Trophoblast cell (in vitro differentiated cells and primary cell): ENCODE measurements at regions not wholly inside any gene's neighbourhood (a gene's known extent, or its start where the extent isn't known, plus 50 kb on each side); places are given as distances from the start of the nearest gene placed in this dataset.
"Not testable (repeated sequence)": the region's sequence is repeated elsewhere in the genome, so short reads cannot be mapped to it uniquely, and the experiment has no call there.

Source experiments
- DNase-seq, 2 donors: peaks; one replicate each; pipeline ENCODE4 v3.0.0-alpha.2; 2016
- H2AFZ ChIP-seq: 2 replicates; pipeline ENCODE4 v1.6.1; 2013; ENCODE audit warnings: low read length, moderate library complexity, mild to moderate bottlenecking; ENCODE audit not compliant: insufficient read depth, poor library complexity
- H2AK5ac ChIP-seq: 2 replicates; pipeline ENCODE4 v1.6.1; 2013; ENCODE audit warnings: mild to moderate bottlenecking, low read length
- H2BK120ac ChIP-seq: 2 replicates; pipeline ENCODE4 v1.6.1; 2013; ENCODE audit warnings: low read length, mild to moderate bottlenecking, moderate library complexity; ENCODE audit not compliant: insufficient read depth, poor library complexity
- H2BK12ac ChIP-seq: 2 replicates; pipeline ENCODE4 v1.6.1; 2013; ENCODE audit warnings: mild to moderate bottlenecking, low read length, moderate library complexity
- H2BK5ac ChIP-seq: 2 replicates; pipeline ENCODE4 v1.6.1; 2013; ENCODE audit warnings: low read length, low read depth, moderate library complexity, mild to moderate bottlenecking; ENCODE audit not compliant: poor library complexity
- H3K14ac ChIP-seq: 2 replicates; pipeline ENCODE4 v1.6.1; 2013; ENCODE audit warnings: mild to moderate bottlenecking, low read length
- H3K18ac ChIP-seq: 2 replicates; pipeline ENCODE4 v1.6.1; 2013; ENCODE audit warnings: mild to moderate bottlenecking, low read length
- H3K23ac ChIP-seq: 2 replicates; pipeline ENCODE4 v1.6.1; 2013; ENCODE audit warnings: low read length
- H3K27ac ChIP-seq: 2 replicates; pipeline ENCODE4 v1.5.1; 2013; ENCODE audit warnings: low read depth, mild to moderate bottlenecking, inconsistent platforms, low read length, moderate library complexity
- H3K27me3 ChIP-seq: 2 replicates; pipeline ENCODE4 v1.6.1; 2013; ENCODE audit warnings: inconsistent platforms, mild to moderate bottlenecking, low read length, moderate library complexity; ENCODE audit not compliant: insufficient read depth
- H3K36me3 ChIP-seq, 2 experiments: 1 replicate in 1 of 2; 2 replicates in 1 of 2; pipeline ENCODE4 v1.6.1; 2013; ENCODE audit warnings: low read length in 2 of 2, mild to moderate bottlenecking in 2 of 2, moderate library complexity in 1 of 2; ENCODE audit not compliant: insufficient read depth in 2 of 2, control insufficient read depth in 1 of 2
- H3K4ac ChIP-seq: 2 replicates; pipeline ENCODE4 v1.6.1; 2013; ENCODE audit warnings: low read depth, mild to moderate bottlenecking, low read length, moderate library complexity
- H3K4me1 ChIP-seq, 2 experiments: 1 replicate in 1 of 2; 2 replicates in 1 of 2; pipeline ENCODE4 v1.6.1; 2013; ENCODE audit warnings: low read length in 2 of 2, mild to moderate bottlenecking in 2 of 2, moderate library complexity in 1 of 2; ENCODE audit not compliant: insufficient read depth in 2 of 2, control insufficient read depth in 1 of 2
- H3K4me2 ChIP-seq: 2 replicates; pipeline ENCODE4 v1.6.1; 2013; ENCODE audit warnings: inconsistent platforms, mild to moderate bottlenecking, low read length, moderate library complexity
- H3K4me3 ChIP-seq: 2 replicates; pipeline ENCODE4 v1.5.1; 2013; ENCODE audit warnings: mild to moderate bottlenecking, low read depth, low read length, inconsistent platforms
- H3K79me1 ChIP-seq: one replicate; pipeline ENCODE4 v1.6.1; 2013; ENCODE audit warnings: low read length
- H3K79me2 ChIP-seq: 2 replicates; pipeline ENCODE4 v1.6.1; 2013; ENCODE audit warnings: low read length, mild to moderate bottlenecking; ENCODE audit not compliant: control insufficient read depth, insufficient read depth, poor library complexity
- H3K9ac ChIP-seq: 2 replicates; pipeline ENCODE4 v1.6.1; 2013; ENCODE audit warnings: mild to moderate bottlenecking, low read length
- H3K9me3 ChIP-seq: 2 replicates; pipeline ENCODE4 v1.6.1; 2013; ENCODE audit warnings: low read depth, mild to moderate bottlenecking, control low read depth, inconsistent platforms, low read length; ENCODE audit not compliant: insufficient read depth
- H4K12ac ChIP-seq: 2 replicates; pipeline ENCODE4 v1.6.1; 2013; ENCODE audit warnings: low read depth, mild to moderate bottlenecking, low read length, moderate library complexity
- H4K8ac ChIP-seq: 2 replicates; pipeline ENCODE4 v1.6.1; 2013; ENCODE audit warnings: low read depth, mild to moderate bottlenecking, low read length, moderate library complexity
- H4K91ac ChIP-seq: one replicate; pipeline ENCODE4 v1.6.1; 2013; ENCODE audit warnings: low read depth, mild to moderate bottlenecking, low read length, moderate library complexity
- WGBS: extraction: QIAGEN DNeasy Blood & Tissue Kit; methylation state at CpG from one replicate; pipeline ENCODE4 v1.1.7; 2013; ENCODE audit warnings: missing lambda C conversion rate; ENCODE audit not compliant: insufficient read length, insufficient coverage; ENCODE audit errors: extremely low coverage; 5-methylcytosine and 5-hydroxymethylcytosine counted together

DNA sequence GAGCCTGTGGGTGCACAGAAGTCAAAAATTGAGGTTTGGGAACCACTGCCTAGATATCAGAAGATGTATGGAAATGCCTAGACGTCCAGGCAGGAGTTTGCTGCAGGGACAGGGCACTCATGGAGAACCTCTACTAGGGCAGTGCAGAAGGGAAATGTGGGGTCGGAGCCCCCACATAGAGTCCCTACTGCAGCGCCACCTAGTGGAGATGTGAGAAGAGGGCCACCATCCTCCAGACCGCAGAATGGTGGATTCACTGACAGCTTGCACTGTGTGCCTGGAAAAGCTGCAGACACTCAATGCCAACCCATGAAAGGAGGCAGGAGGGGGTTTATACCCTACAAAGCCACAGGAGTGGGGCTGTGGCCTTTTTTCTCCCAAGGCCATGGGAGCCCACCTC is 159.0 kb upstream of the ROPN1B start:
- H3K4me1 ChIP-seq, H3K79me1 ChIP-seq, H4K91ac ChIP-seq, H2BK12ac ChIP-seq, H2AK5ac ChIP-seq, H3K18ac ChIP-seq, H3K9me3 ChIP-seq, H4K8ac ChIP-seq, H2BK120ac ChIP-seq, H3K27ac ChIP-seq, DNase-seq, H3K4me2 ChIP-seq, H3K4me3 ChIP-seq, H3K23ac ChIP-seq, H3K36me3 ChIP-seq, H3K14ac ChIP-seq, H3K79me2 ChIP-seq, H2BK5ac ChIP-seq, H3K9ac ChIP-seq, H3K4ac ChIP-seq, H2AFZ ChIP-seq, H3K27me3 ChIP-seq, H4K12ac ChIP-seq: not testable (repeated sequence)
- WGBS, result no CpG with 5 or more reads among the region's 4 CpGs

DNA sequence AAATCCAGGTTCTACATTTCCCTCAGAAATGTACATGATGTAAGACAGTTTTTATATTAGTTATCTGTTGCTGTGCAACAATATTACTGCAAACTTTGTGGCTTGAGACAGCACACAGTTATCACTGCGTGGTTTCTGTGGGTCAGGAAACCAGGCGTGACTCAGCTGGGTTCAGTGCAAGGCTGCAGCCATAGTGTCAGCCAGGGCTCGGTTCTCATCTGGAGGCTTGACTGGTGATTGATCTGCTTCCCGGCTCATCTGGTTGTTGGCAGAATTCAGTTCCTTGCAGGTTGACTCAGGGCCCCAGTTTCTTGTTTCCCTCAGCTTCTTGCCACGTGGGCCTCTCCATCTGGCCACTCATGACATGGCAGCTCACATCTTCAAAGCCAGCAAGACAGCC is 146.8 kb upstream of the ROPN1B start:
- not testable (repeated sequence) for H3K79me1 ChIP-seq

DNA sequence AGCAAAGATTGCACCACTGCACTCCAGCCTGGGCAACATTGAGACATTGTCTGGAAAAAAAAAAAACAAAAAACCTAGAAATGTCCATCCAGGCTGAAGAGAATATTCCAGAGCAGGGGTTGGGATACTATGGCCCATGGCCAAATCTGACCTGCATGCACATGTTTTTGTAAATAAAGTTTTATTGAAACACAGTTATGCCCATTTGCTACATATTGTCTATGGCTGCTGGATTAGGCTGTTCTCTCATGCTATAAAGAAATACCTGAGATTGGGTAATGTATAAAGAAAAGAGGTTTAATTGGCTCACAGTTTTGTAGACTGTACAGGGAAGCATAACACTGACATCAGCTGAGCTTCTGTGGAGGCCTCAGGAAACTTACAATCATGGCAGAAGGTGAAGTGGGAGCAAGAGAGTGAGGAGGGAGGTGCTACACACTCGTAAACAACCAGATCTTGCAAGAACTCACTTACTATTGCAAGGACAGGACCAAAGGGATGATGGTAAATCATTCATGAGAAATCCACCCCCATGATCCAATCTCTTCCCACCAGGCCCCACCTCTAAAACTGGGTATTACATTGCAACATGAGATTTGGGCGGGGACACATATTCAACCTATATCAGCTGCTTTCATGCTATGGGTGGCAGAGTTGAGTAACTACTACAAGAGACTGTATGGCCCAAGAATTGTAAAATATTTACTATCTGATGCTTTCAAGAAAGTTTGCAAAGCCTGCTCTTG is 137.8 kb upstream of the ROPN1B start:
- H3K9me3 ChIP-seq, H3K23ac ChIP-seq, H3K4me3 ChIP-seq, H3K79me1 ChIP-seq, H2BK12ac ChIP-seq, H3K36me3 ChIP-seq, H4K12ac ChIP-seq, H3K79me2 ChIP-seq, H3K4me1 ChIP-seq, H2BK5ac ChIP-seq, H2BK120ac ChIP-seq, H4K8ac ChIP-seq, H3K14ac ChIP-seq, H2AFZ ChIP-seq, DNase-seq, H3K18ac ChIP-seq, H3K9ac ChIP-seq, H3K4me2 ChIP-seq, H4K91ac ChIP-seq, H3K27ac ChIP-seq, H3K4ac ChIP-seq, H3K27me3 ChIP-seq, H2AK5ac ChIP-seq: not testable (repeated sequence)
- WGBS, result no CpG with 5 or more reads among the region's 2 CpGs

More for the DNA sequence above, 146.8 kb upstream of the ROPN1B start:
- not testable (repeated sequence) for H3K4me3 ChIP-seq, H3K18ac ChIP-seq, H3K27ac ChIP-seq, H3K9ac ChIP-seq, H4K12ac ChIP-seq, H2BK120ac ChIP-seq, H3K14ac ChIP-seq, H3K4me1 ChIP-seq, H3K4ac ChIP-seq, DNase-seq, H2AFZ ChIP-seq, H4K8ac ChIP-seq, H2BK5ac ChIP-seq, H3K9me3 ChIP-seq, H4K91ac ChIP-seq, H3K36me3 ChIP-seq, H2BK12ac ChIP-seq, H3K27me3 ChIP-seq, H3K4me2 ChIP-seq, H2AK5ac ChIP-seq, H3K79me2 ChIP-seq, H3K23ac ChIP-seq
- WGBS, result no CpG with 5 or more reads among the region's 5 CpGs

GRCh38 chr3:125835562-125835961 is 133.4 kb upstream of the ROPN1B start:
- not testable (repeated sequence) for H3K27ac ChIP-seq, H3K27me3 ChIP-seq, H3K4ac ChIP-seq, H3K23ac ChIP-seq, H3K36me3 ChIP-seq, H4K91ac ChIP-seq, H3K79me1 ChIP-seq, H3K79me2 ChIP-seq, H2BK120ac ChIP-seq, H3K4me1 ChIP-seq, H3K4me3 ChIP-seq, H3K9me3 ChIP-seq, H4K12ac ChIP-seq, DNase-seq, H2AK5ac ChIP-seq, H2BK5ac ChIP-seq, H2AFZ ChIP-seq, H2BK12ac ChIP-seq, H3K14ac ChIP-seq, H3K4me2 ChIP-seq, H4K8ac ChIP-seq, H3K18ac ChIP-seq, H3K9ac ChIP-seq
- no CpG with 5 or more reads among the region's 8 CpGs for WGBS
